ENCODE measurements at regions not wholly inside any gene's neighbourhood (a gene's known extent, or its start where the extent isn't known, plus 50 kb on each side); places are given as distances from the start of the nearest gene placed in this dataset.

DNA sequence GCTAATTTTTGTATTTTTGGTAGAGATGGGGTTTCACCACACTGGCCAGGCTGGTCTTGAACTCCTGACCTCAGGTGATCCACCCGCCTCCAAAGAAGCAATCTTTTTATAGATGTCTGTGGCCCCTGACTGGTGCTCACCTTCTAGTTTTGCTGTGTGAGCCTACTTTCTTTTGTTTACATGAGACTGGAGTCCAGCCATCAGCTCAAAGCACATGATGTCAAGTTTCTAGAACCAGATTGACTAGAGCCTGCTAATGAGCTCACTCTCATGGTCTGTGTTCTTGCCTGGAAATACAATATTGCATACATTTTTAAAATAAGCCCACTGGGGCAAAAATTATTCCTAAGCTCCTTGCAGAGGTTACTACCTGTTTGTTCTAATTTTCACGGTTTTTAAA is 102.9 kb upstream of the PIK3R1 start:
- no peak for TF ChIP-seq POLR2A (IDR thresholded peaks at IDR 0.05; ENCODE audit: low read depth, low read length)
- no peak for TF ChIP-seq TAF1 (IDR thresholded peaks at IDR 0.05; ENCODE audit: borderline replicate concordance, low read depth, low read length)
- no peak for TF ChIP-seq POLR2AphosphoS5 (IDR thresholded peaks at IDR 0.05; ENCODE audit: low read depth, low read length)
